SK-N-SH treated with all-trans-retinoic acid at 6 μM for 48 hours (cell line): ENCODE measurements at regions not wholly inside any gene's neighbourhood (a gene's known extent, or its start where the extent isn't known, plus 50 kb on each side); places are given as distances from the start of the nearest gene placed in this dataset.

Experiments
- BACH2 ChIP-seq: fragments of 250-450 bp; sonication (Bioruptor Pico); IDR thresholded peaks from 2 replicates; pipeline ENCODE4 v1.9.0; 2021; ENCODE audit warnings: mild to moderate bottlenecking, borderline replicate concordance
- ESRRG ChIP-seq: fragments of 250-450 bp; sonication (Bioruptor Pico); IDR thresholded peaks from 2 replicates; pipeline ENCODE4 v1.6.1; 2021; ENCODE audit warnings: mild to moderate bottlenecking
- ZFP30 ChIP-seq: fragments of 450-650 bp; formaldehyde crosslinking; IDR thresholded peaks from 2 replicates; pipeline ENCODE4 v1.5.0; 2022; ENCODE audit warnings: mild to moderate bottlenecking, moderate library complexity
- ZNF565 ChIP-seq: fragments of 450-650 bp; formaldehyde crosslinking; conservative IDR thresholded peaks from 2 replicates; pipeline ENCODE4 v1.5.0; 2020; ENCODE audit warnings: low read depth, mild to moderate bottlenecking, moderate library complexity
- ZNF70 ChIP-seq: fragments of 450-650 bp; formaldehyde crosslinking; IDR thresholded peaks from 2 replicates; pipeline ENCODE4 v1.5.0; 2020; ENCODE audit warnings: mild to moderate bottlenecking, moderate library complexity
- TF ChIP-seq, protein P1 (sequence below): fragments of 250-450 bp; sonication (Bioruptor Pico); IDR thresholded peaks from 2 replicates; pipeline ENCODE4 v1.8.0; 2020; ENCODE audit warnings: mild to moderate bottlenecking, moderate library complexity, borderline replicate concordance

DNA sequence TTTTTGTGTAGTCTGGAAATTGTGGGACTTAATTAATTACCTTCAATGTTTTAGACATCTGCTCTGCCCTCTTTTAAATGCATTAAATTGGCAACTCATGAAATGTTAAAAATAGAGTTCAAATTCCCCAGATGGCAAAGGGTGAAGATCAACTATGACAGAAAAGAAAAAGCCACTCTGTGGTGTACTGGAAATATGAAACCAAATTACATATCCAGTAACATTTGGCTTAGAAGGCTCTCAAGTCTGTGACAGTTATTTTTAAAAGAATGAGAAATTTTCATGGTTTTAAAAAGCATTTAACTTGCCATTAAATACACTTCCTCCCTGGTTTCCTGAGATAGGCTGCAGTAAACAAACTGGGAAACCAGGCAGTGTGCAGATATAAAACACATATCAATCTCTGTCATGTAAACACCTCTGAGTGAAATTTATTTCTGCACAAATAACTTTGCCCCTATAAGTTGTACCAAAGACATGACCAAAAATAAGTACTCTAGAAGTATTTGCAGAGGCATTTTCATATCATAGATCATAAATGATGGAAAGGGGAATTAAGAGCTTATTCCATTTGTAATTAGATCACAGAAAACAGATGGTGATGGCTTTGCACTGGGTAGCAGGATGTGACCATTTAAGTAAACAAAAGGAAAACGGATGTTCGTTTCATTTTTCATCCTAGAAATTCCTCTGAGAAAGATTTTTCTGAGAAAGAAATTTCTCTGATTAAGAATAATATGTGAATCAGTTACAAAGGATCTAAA is 360.1 kb downstream of the SAMD5 start:
- TF ChIP-seq, protein P1, sequence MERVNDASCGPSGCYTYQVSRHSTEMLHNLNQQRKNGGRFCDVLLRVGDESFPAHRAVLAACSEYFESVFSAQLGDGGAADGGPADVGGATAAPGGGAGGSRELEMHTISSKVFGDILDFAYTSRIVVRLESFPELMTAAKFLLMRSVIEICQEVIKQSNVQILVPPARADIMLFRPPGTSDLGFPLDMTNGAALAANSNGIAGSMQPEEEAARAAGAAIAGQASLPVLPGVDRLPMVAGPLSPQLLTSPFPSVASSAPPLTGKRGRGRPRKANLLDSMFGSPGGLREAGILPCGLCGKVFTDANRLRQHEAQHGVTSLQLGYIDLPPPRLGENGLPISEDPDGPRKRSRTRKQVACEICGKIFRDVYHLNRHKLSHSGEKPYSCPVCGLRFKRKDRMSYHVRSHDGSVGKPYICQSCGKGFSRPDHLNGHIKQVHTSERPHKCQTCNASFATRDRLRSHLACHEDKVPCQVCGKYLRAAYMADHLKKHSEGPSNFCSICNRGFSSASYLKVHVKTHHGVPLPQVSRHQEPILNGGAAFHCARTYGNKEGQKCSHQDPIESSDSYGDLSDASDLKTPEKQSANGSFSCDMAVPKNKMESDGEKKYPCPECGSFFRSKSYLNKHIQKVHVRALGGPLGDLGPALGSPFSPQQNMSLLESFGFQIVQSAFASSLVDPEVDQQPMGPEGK = no peak
- TF ChIP-seq ZFP30 (CRISPR knock-in tag) = no peak
- no peak for TF ChIP-seq BACH2
- TF ChIP-seq ZNF565 (CRISPR knock-in tag) = no peak
- no peak for TF ChIP-seq ESRRG (CRISPR knock-in tag)
- TF ChIP-seq ZNF70 (CRISPR knock-in tag) = no peak
